ENCODE measurements at regions not wholly inside any gene's neighbourhood (a gene's known extent, or its start where the extent isn't known, plus 50 kb on each side); places are given as distances from the start of the nearest gene placed in this dataset.

- Histone ChIP-seq H3K4me1 (no peaks in the 10 kb centered on the region), H3K4me2 (no peak overlapping the region), H3K4me3 (no peak overlapping the region), H3K27ac (no peak overlapping the region), H3K9me3 (no peaks in the 10 kb centered on the region)
- ChIA-PET POLR2A (no interaction called here), CTCF (interaction anchor here (1.9 kb wide), 1 partner anchor 9 kb away, joined by 5 read pairs; no protein-coding TSS in a partner anchor)
- 0% methylated on average over 6 of the region's 6 CpGs for WGBS (ENCODE audit: missing lambda C conversion rate)
- ATAC-seq (no peak), FAIRE-seq (no peak), DNase-seq (ENCODE audit: low read depth in 1 of 2, low spot score in 1 of 2) (peak in 1 of 2 experiments; percentile 10)
- TF ChIP-seq GATA3 (IDR thresholded peaks at IDR 0.05; ENCODE audit: borderline replicate concordance) = no peak
- no peak for TF ChIP-seq USF2 (IDR thresholded peaks at IDR 0.05)
- TF ChIP-seq ATOH8 (CRISPR knock-in tag; IDR thresholded peaks at IDR 0.05; ENCODE audit: low read depth) = no peak
- no peak for TF ChIP-seq HOXA7 (CRISPR knock-in tag; IDR thresholded peaks at IDR 0.05)
- TF ChIP-seq NR3C1 (IDR thresholded peaks at IDR 0.05) = no peak
- no peak for TF ChIP-seq RCOR1 (IDR thresholded peaks at IDR 0.05; ENCODE audit: low read depth, low read length)
- no peak for TF ChIP-seq FOSB (CRISPR knock-in tag; IDR thresholded peaks at IDR 0.05)
- TF ChIP-seq EP300 (IDR thresholded peaks at IDR 0.05) = no peak
- no peak for TF ChIP-seq HEYL (CRISPR knock-in tag; IDR thresholded peaks at IDR 0.05)
- no peak for TF ChIP-seq HOXB13 (CRISPR knock-in tag; IDR thresholded peaks at IDR 0.05; ENCODE audit: low read depth)
- TF ChIP-seq TP53 (CRISPR knock-in tag; IDR thresholded peaks at IDR 0.05) = no peak
- no peak for TF ChIP-seq REST (IDR thresholded peaks at IDR 0.05)
- TF ChIP-seq RNF2 (IDR thresholded peaks at IDR 0.05; ENCODE audit: borderline replicate concordance, low read depth) = no peak
- TF ChIP-seq CHD2 (IDR thresholded peaks at IDR 0.05; ENCODE audit: low read length, partially characterized antibody) = no peak
- no peak for TF ChIP-seq SREBF2 (IDR thresholded peaks at IDR 0.05)
- no peak for TF ChIP-seq FOSL2 (IDR thresholded peaks at IDR 0.05)
- no peak for TF ChIP-seq FOSL2 (CRISPR knock-in tag; IDR thresholded peaks at IDR 0.05)
Measured at GRCh38 chr5:7087719-7088297, 308.1 kb upstream of the ADCY2 start.

GRCh38 chr5:7088849-7089248 is 307.1 kb upstream of the ADCY2 start:
- no peaks in the 10 kb centered on the region for H3K4me1 ChIP-seq
- H3K9me3 ChIP-seq = no peaks in the 10 kb centered on the region
- ATAC-seq (no peak), FAIRE-seq (no peak), DNase-seq (ENCODE audit: low read depth in 1 of 2, low spot score in 1 of 2) (no peak)
- TF ChIP-seq CBX2 (IDR thresholded peaks at IDR 0.05; ENCODE audit: borderline replicate concordance, low read depth) = no peak
- no peak for TF ChIP-seq FOXS1 (CRISPR knock-in tag; IDR thresholded peaks at IDR 0.05)
- TF ChIP-seq ZFP36 (IDR thresholded peaks at IDR 0.05; ENCODE audit: borderline replicate concordance, partially characterized antibody) = no peak
- TF ChIP-seq EP300 (IDR thresholded peaks at IDR 0.05) = no peak
- no peak for TF ChIP-seq POLR2A (IDR thresholded peaks at IDR 0.05; ENCODE audit: low read length)
- TF ChIP-seq TP53 (CRISPR knock-in tag; IDR thresholded peaks at IDR 0.05) = no peak
- TF ChIP-seq HMGXB4 (CRISPR knock-in tag; IDR thresholded peaks at IDR 0.05; ENCODE audit: borderline replicate concordance) = no peak
- no peak for TF ChIP-seq ZSCAN20 (CRISPR knock-in tag; IDR thresholded peaks at IDR 0.05)
- no peak for TF ChIP-seq PBX3 (IDR thresholded peaks at IDR 0.05)
- TF ChIP-seq ATOH8 (CRISPR knock-in tag; IDR thresholded peaks at IDR 0.05; ENCODE audit: low read depth) = no peak
- no peak for TF ChIP-seq KDM1A (IDR thresholded peaks at IDR 0.05; ENCODE audit: low read depth)
- TF ChIP-seq CBX8 (IDR thresholded peaks at IDR 0.05) = no peak
- TF ChIP-seq EHMT2 (IDR thresholded peaks at IDR 0.05; ENCODE audit: low read depth) = no peak
- TF ChIP-seq NR3C1 (IDR thresholded peaks at IDR 0.05) = no peak
- TF ChIP-seq CEBPB (IDR thresholded peaks at IDR 0.05) = no peak
- no peak for TF ChIP-seq SMC3 (IDR thresholded peaks at IDR 0.05)
- TF ChIP-seq MAFK (IDR thresholded peaks at IDR 0.05; ENCODE audit: partially characterized antibody) = no peak
- no peak overlapping the region for H3K27ac ChIP-seq
- POLR2A ChIA-PET = no interaction called here
- no peak overlapping the region for H3K4me3 ChIP-seq
- H3K4me2 ChIP-seq = no peak overlapping the region
- 6% methylated on average over 3 of the region's 3 CpGs for WGBS (ENCODE audit: missing lambda C conversion rate)
- CTCF ChIA-PET = no interaction called here

Data from A549 (cell line).